ENCODE measurements at regions not wholly inside any gene's neighbourhood (a gene's known extent, or its start where the extent isn't known, plus 50 kb on each side); places are given as distances from the start of the nearest gene placed in this dataset.
"Not testable (repeated sequence)": the region's sequence is repeated elsewhere in the genome, so short reads cannot be mapped to it uniquely, and the experiment has no call there.

- no peaks in the 10 kb centered on the region for H3K36me3 Mint-ChIP-seq
- DNase-seq: no peak
- peak overlapping the region in 1 of 6 donors; percentile 69 for H3K27ac Mint-ChIP-seq
- no peaks in the 10 kb centered on the region for H3K4me1 Mint-ChIP-seq
- H3K27me3 Mint-ChIP-seq (ENCODE audit: low read depth in 3 of 3): peaks cover 0 to 10% (median 2%) of the 10 kb centered on the region in 3 donors
- H3K9me3 Mint-ChIP-seq: no peaks in the 10 kb centered on the region
- H3K4me3 Mint-ChIP-seq: no peak overlapping the region
These were observed 68.0 kb upstream of the ZNF157 start for GRCh38 chrX:47302396-47302795.

GRCh38 chrX:47306471-47307023 lies 63.8 kb upstream of the ZNF157 start:
- not testable (repeated sequence) for H3K4me1 Mint-ChIP-seq; H3K36me3 Mint-ChIP-seq; DNase-seq; H3K4me3 Mint-ChIP-seq; H3K27ac Mint-ChIP-seq; H3K27me3 Mint-ChIP-seq (ENCODE audit: low read depth in 3 of 3); H3K9me3 Mint-ChIP-seq

- Mint-ChIP-seq H3K27me3 (ENCODE audit: low read depth in 3 of 3) (peaks cover 4 to 12% (median 7%) of the 10 kb centered on the region in 3 donors), H3K4me3 (no peak overlapping the region), H3K36me3 (no peaks in the 10 kb centered on the region), H3K27ac (no peak overlapping the region), H3K4me1 (no peaks in the 10 kb centered on the region), H3K9me3 (no peaks in the 10 kb centered on the region)
- DNase-seq: peak; percentile 24 to 38 (median 37)
These were observed 58.2 kb upstream of the ZNF157 start for GRCh38 chrX:47311932-47312774.

GRCh38 chrX:47313056-47313455 lies 57.3 kb upstream of the ZNF157 start:
- Mint-ChIP-seq H3K27ac (no peak overlapping the region), H3K9me3 (no peaks in the 10 kb centered on the region), H3K4me1 (no peaks in the 10 kb centered on the region), H3K27me3 (ENCODE audit: low read depth in 3 of 3) (peaks cover 4 to 12% (median 7%) of the 10 kb centered on the region in 3 donors), H3K4me3 (no peak overlapping the region), H3K36me3 (no peaks in the 10 kb centered on the region)
- DNase-seq: no peak

- Mint-ChIP-seq H3K36me3 (no peaks in the 10 kb centered on the region), H3K4me3 (no peak overlapping the region), H3K27me3 (ENCODE audit: low read depth in 3 of 3) (peaks cover 4 to 10% (median 4%) of the 10 kb centered on the region in 3 donors), H3K4me1 (no peaks in the 10 kb centered on the region), H3K9me3 (no peaks in the 10 kb centered on the region), H3K27ac (no peak overlapping the region)
- no peak for DNase-seq
These were observed 53.9 kb upstream of the ZNF157 start for GRCh38 chrX:47316276-47317025.
